NCI-H226 (cell line): ENCODE measurements at regions not wholly inside any gene's neighbourhood (a gene's known extent, or its start where the extent isn't known, plus 50 kb on each side); places are given as distances from the start of the nearest gene placed in this dataset.

Experiments
- DNase-seq: peaks from one replicate; pipeline ENCODE4 v3.0.0-alpha.2; 2015

GRCh38 chr2:21451403-21451802, 327.6 kb downstream of the TDRD15 start:
- peak; percentile 58 for DNase-seq

GRCh38 chr2:21452263-21452662, 328.5 kb downstream of the TDRD15 start:
- no peak for DNase-seq

GRCh38 chr2:21452678-21453077, 328.9 kb downstream of the TDRD15 start:
- no peak for DNase-seq

- no peak for DNase-seq
Observed at GRCh38 chr2:21453723-21454450, 330.1 kb downstream of the TDRD15 start.

GRCh38 chr2:21454839-21455238, 331.1 kb downstream of the TDRD15 start:
- DNase-seq, result no peak

GRCh38 chr2:21461754-21462240, 338.0 kb downstream of the TDRD15 start:
- DNase-seq, result no peak

- DNase-seq, result no peak
Observed at GRCh38 chr2:21466341-21466927, 342.7 kb downstream of the TDRD15 start.

GRCh38 chr2:21467280-21467818, 343.6 kb downstream of the TDRD15 start:
- no peak for DNase-seq

GRCh38 chr2:21467910-21468309, 344.1 kb downstream of the TDRD15 start:
- peak; percentile 44 for DNase-seq

GRCh38 chr2:21468624-21469023, 344.9 kb downstream of the TDRD15 start:
- DNase-seq, result no peak

GRCh38 chr2:21469158-21469557, 345.4 kb downstream of the TDRD15 start:
- no peak for DNase-seq

- DNase-seq, result no peak
Observed at GRCh38 chr2:21469564-21469963, 345.8 kb downstream of the TDRD15 start.

GRCh38 chr2:21480162-21480561, 356.4 kb downstream of the TDRD15 start:
- DNase-seq, result no peak

GRCh38 chr2:21484643-21485042, 360.9 kb downstream of the TDRD15 start:
- no peak for DNase-seq

GRCh38 chr2:21486445-21486844, 362.7 kb downstream of the TDRD15 start:
- DNase-seq, result no peak

- DNase-seq, result no peak
Observed at GRCh38 chr2:21489080-21489479, 365.3 kb downstream of the TDRD15 start.

GRCh38 chr2:21498016-21498415, 374.2 kb downstream of the TDRD15 start:
- DNase-seq, result no peak

GRCh38 chr2:21500401-21500945, 376.7 kb downstream of the TDRD15 start:
- no peak for DNase-seq

GRCh38 chr2:21501376-21502027, 377.7 kb downstream of the TDRD15 start:
- no peak for DNase-seq

- no peak for DNase-seq
Observed at GRCh38 chr2:21515903-21516302, 392.1 kb downstream of the TDRD15 start.

- no peak for DNase-seq
Observed at GRCh38 chr2:21519412-21519811, 395.6 kb downstream of the TDRD15 start.

GRCh38 chr2:21519821-21520220, 396.1 kb downstream of the TDRD15 start:
- DNase-seq, result no peak

- DNase-seq, result no peak
Observed at GRCh38 chr2:21535826-21536225, 412.1 kb downstream of the TDRD15 start.

- DNase-seq, result no peak
Observed at GRCh38 chr2:21539685-21540084, 415.9 kb downstream of the TDRD15 start.
